Gastrocnemius medialis (tissue), 4 donors: ENCODE measurements at regions not wholly inside any gene's neighbourhood (a gene's known extent, or its start where the extent isn't known, plus 50 kb on each side); places are given as distances from the start of the nearest gene placed in this dataset.

Experiments used
- ATAC-seq, 2 donors: fragments of 150-250 bp; one replicate each; pipeline ENCODE4 v1.9.1; 2016
- DNase-seq, 2 donors: peaks; one replicate each; pipeline ENCODE4 v3.0.0-alpha.2; 2019
- H3K27ac ChIP-seq, 4 donors: fragments of 200-600 bp; sonication (generic); 1 replicate in 1 of 4; 2 replicates in 3 of 4; pipeline ENCODE4 v1.5.1; 2016 to 2018; ENCODE audit warnings: mild to moderate bottlenecking in 2 of 4, moderate library complexity in 1 of 4
- H3K27me3 ChIP-seq, 3 donors: fragments of 200-600 bp; sonication (generic) in 2 of 3; 1 replicate in 1 of 3; 2 replicates in 2 of 3; pipeline versions ENCODE4 v1.5.1 to v1.6.0; 2016 to 2019; ENCODE audit warnings: mild to moderate bottlenecking in 1 of 3, moderate library complexity in 1 of 3
- H3K36me3 ChIP-seq, 2 donors: fragments of 200-600 bp; sonication (generic) in 1 of 2; one replicate each; pipeline ENCODE4 v1.5.1; 2017 to 2018
- H3K4me1 ChIP-seq, 2 donors: fragments of 200-600 bp; sonication (generic) in 1 of 2; one replicate each; pipeline ENCODE4 v1.5.1; 2016 to 2017; ENCODE audit warnings: mild to moderate bottlenecking in 2 of 2
- H3K4me3 ChIP-seq, 4 donors: fragments of 200-600 bp; sonication (generic) in 3 of 4; 1 replicate in 1 of 4; 2 replicates in 3 of 4; pipeline ENCODE4 v1.5.1; 2016 to 2019; ENCODE audit warnings: mild to moderate bottlenecking in 2 of 4
- H3K9me3 ChIP-seq, 3 donors: fragments of 200-600 bp; sonication (generic) in 2 of 3; 1 replicate in 1 of 3; 2 replicates in 2 of 3; pipeline ENCODE4 v1.5.1; 2016 to 2019
- CTCF ChIP-seq, 5 experiments: fragments of 450-650 bp in 3 of 5; fragments of 200-600 bp in 2 of 5; sonication (generic) in 2 of 5; IDR thresholded peaks in 4 of 5; conservative IDR thresholded peaks in 1 of 5; 1 replicate in 4 of 5; 2 replicates in 1 of 5; pipeline ENCODE4 v1.5.1; 2016 to 2019; ENCODE audit warnings: antibody characterized with exemption in 5 of 5, mild to moderate bottlenecking in 3 of 5, moderate library complexity in 3 of 5
- POLR2A ChIP-seq, 2 donors: fragments of 450-650 bp; IDR thresholded peaks; one replicate each; pipeline ENCODE4 v1.6.1; 2017; ENCODE audit warnings: antibody characterized with exemption in 2 of 2, mild to moderate bottlenecking in 2 of 2, moderate library complexity in 2 of 2
- in situ Hi-C, 4 donors: fragments of 200-750 bp; cut with MboI; loops; one replicate each; pipeline versions ENCODE4 v1.15.0 to v1.8.0; 2017; ENCODE audit warnings: low sequenced_read_pairs in 4 of 4
- intact Hi-C: fragments of 100-400 bp; cut with DNase I; formaldehyde crosslinking; loops from one replicate; pipeline ENCODE4 v1.15.1; 2023; ENCODE audit warnings: low total_unique reads

- intact Hi-C loops (no loop called here), in situ Hi-C loops (no loop called here)
- Histone ChIP-seq H3K4me3 (no peak overlapping the region), H3K4me1 (no peaks in the 10 kb centered on the region), H3K27me3 (no peaks in the 10 kb centered on the region), H3K27ac (no peak overlapping the region), H3K9me3 (no peaks in the 10 kb centered on the region), H3K36me3 (no peaks in the 10 kb centered on the region)
- ATAC-seq (no peak), DNase-seq (no peak)
- TF ChIP-seq POLR2A (IDR thresholded peaks at IDR 0.05) (no peak), CTCF (IDR thresholded peaks at IDR 0.05 in 4 of 5, conservative IDR thresholded peaks at IDR 0.05 in 1 of 5) (no peak)
Observed at GRCh38 chrX:6440648-6441047, 94.3 kb downstream of the VCX3A start.

DNA sequence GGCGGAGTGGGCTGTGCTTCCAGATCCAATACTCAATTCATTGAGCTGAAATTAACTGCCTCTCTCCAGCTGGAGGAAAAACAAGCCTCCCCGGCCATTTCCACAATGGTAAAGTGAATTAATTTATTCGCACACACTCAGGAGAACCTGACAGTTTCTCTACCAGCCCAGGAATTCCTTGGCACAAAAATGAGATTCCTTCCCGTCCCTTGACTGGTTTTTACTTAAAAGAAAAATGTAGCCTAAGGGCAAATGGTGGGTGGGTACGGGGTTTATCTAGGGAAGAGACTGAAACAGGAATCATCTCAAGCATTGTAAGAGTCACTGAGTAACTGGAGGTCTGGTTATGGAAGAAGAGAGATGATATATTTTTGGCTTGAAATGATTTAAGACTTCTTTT lies 102.7 kb downstream of the VCX3A start:
- DNase-seq (no peak), ATAC-seq (no peak)
- Histone ChIP-seq H3K27me3 (no peaks in the 10 kb centered on the region), H3K4me1 (no peaks in the 10 kb centered on the region), H3K9me3 (no peaks in the 10 kb centered on the region), H3K27ac (no peak overlapping the region), H3K36me3 (no peaks in the 10 kb centered on the region), H3K4me3 (no peak overlapping the region)
- in situ Hi-C loops (no loop called here), intact Hi-C loops (no loop called here)
- no peak for TF ChIP-seq CTCF (IDR thresholded peaks at IDR 0.05 in 4 of 5, conservative IDR thresholded peaks at IDR 0.05 in 1 of 5)
- TF ChIP-seq POLR2A (IDR thresholded peaks at IDR 0.05) = no peak

GRCh38 chrX:6407542-6407941 lies 127.4 kb downstream of the VCX3A start:
- H3K9me3 ChIP-seq = no peaks in the 10 kb centered on the region
- in situ Hi-C loops (no loop called here), intact Hi-C loops (no loop called here)
- H3K4me3 ChIP-seq = no peak overlapping the region
- TF ChIP-seq POLR2A (IDR thresholded peaks at IDR 0.05) (no peak), CTCF (IDR thresholded peaks at IDR 0.05 in 4 of 5, conservative IDR thresholded peaks at IDR 0.05 in 1 of 5) (no peak)
- no peaks in the 10 kb centered on the region for H3K4me1 ChIP-seq
- H3K36me3 ChIP-seq = no peaks in the 10 kb centered on the region
- ATAC-seq (no peak), DNase-seq (no peak)
- no peak overlapping the region for H3K27ac ChIP-seq
- no peaks in the 10 kb centered on the region for H3K27me3 ChIP-seq

- ATAC-seq = no peak
- in situ Hi-C loops = no loop called here
- Histone ChIP-seq H3K4me3 (no peak overlapping the region), H3K27ac (no peak overlapping the region), H3K9me3 (no peaks in the 10 kb centered on the region), H3K36me3 (no peaks in the 10 kb centered on the region), H3K27me3 (no peaks in the 10 kb centered on the region), H3K4me1 (no peaks in the 10 kb centered on the region)
- no peak for DNase-seq
- intact Hi-C loops = no loop called here
- TF ChIP-seq CTCF (IDR thresholded peaks at IDR 0.05 in 4 of 5, conservative IDR thresholded peaks at IDR 0.05 in 1 of 5) = no peak
- TF ChIP-seq POLR2A (IDR thresholded peaks at IDR 0.05) = no peak
Observed at GRCh38 chrX:6386837-6387236, 148.1 kb downstream of the VCX3A start.

GRCh38 chrX:6384921-6385320 lies 150.0 kb downstream of the VCX3A start:
- ATAC-seq (no peak), DNase-seq (no peak)
- Histone ChIP-seq H3K27ac (no peak overlapping the region), H3K27me3 (no peaks in the 10 kb centered on the region), H3K36me3 (no peaks in the 10 kb centered on the region), H3K4me3 (no peak overlapping the region), H3K9me3 (no peaks in the 10 kb centered on the region), H3K4me1 (no peaks in the 10 kb centered on the region)
- in situ Hi-C loops = no loop called here
- intact Hi-C loops = no loop called here
- TF ChIP-seq CTCF (IDR thresholded peaks at IDR 0.05 in 4 of 5, conservative IDR thresholded peaks at IDR 0.05 in 1 of 5) (no peak), POLR2A (IDR thresholded peaks at IDR 0.05) (no peak)
